ENCODE measurements at regions not wholly inside any gene's neighbourhood (a gene's known extent, or its start where the extent isn't known, plus 50 kb on each side); places are given as distances from the start of the nearest gene placed in this dataset.

GRCh38 chr5:12647613-12648012 is 743.4 kb upstream of the CTNND2 start:
- H3K27ac ChIP-seq (ENCODE audit: insufficient read depth in 1 of 2, low read depth in 1 of 2, low read length in 2 of 2, poor library complexity in 1 of 2, severe bottlenecking in 2 of 2): no peak overlapping the region
- no peak overlapping the region for H3K4me3 ChIP-seq (ENCODE audit: control insufficient read depth in 1 of 7, extremely low read depth in 1 of 7, insufficient read depth in 4 of 7, low read depth in 2 of 7, low read length in 6 of 7)
- H3K27me3 ChIP-seq (replicated peaks in 2 of 5; ENCODE audit: control insufficient read depth in 4 of 5, insufficient read depth in 5 of 5, low read length in 4 of 5): no peaks in the 10 kb centered on the region
- no peaks in the 10 kb centered on the region for H3K9me3 ChIP-seq (ENCODE audit: control extremely low read depth in 1 of 5, control insufficient read depth in 4 of 5, insufficient read depth in 2 of 5, low read depth in 1 of 5, low read length in 4 of 5)
- CTCF ChIA-PET: interaction anchor here (1.0 kb wide), 1 partner anchor 1010 kb away, joined by 3 read pairs; no protein-coding TSS in a partner anchor
- H3K36me3 ChIP-seq (ENCODE audit: control insufficient read depth in 4 of 4, insufficient read depth in 4 of 4, low read length in 3 of 4): no peaks in the 10 kb centered on the region
- no peaks in the 10 kb centered on the region for H3K4me1 ChIP-seq (ENCODE audit: control extremely low read depth in 1 of 4, control insufficient read depth in 4 of 4, insufficient read depth in 4 of 4, low read length in 3 of 4)
- DNase-seq: no peak
- POLR2A ChIA-PET: no interaction called here
- 75% methylated on average over 4 of the region's 4 CpGs for WGBS (ENCODE audit: insufficient coverage)

GRCh38 chr5:12645582-12645981 is 741.3 kb upstream of the CTNND2 start:
- Histone ChIP-seq H3K27me3 (replicated peaks in 2 of 5; ENCODE audit: control insufficient read depth in 4 of 5, insufficient read depth in 5 of 5, low read length in 4 of 5) (no peaks in the 10 kb centered on the region), H3K36me3 (ENCODE audit: control insufficient read depth in 4 of 4, insufficient read depth in 4 of 4, low read length in 3 of 4) (no peaks in the 10 kb centered on the region), H3K4me1 (ENCODE audit: control extremely low read depth in 1 of 4, control insufficient read depth in 4 of 4, insufficient read depth in 4 of 4, low read length in 3 of 4) (no peaks in the 10 kb centered on the region), H3K9me3 (ENCODE audit: control extremely low read depth in 1 of 5, control insufficient read depth in 4 of 5, insufficient read depth in 2 of 5, low read depth in 1 of 5, low read length in 4 of 5) (no peaks in the 10 kb centered on the region), H3K27ac (ENCODE audit: insufficient read depth in 1 of 2, low read depth in 1 of 2, low read length in 2 of 2, poor library complexity in 1 of 2, severe bottlenecking in 2 of 2) (no peak overlapping the region), H3K4me3 (ENCODE audit: control insufficient read depth in 1 of 7, extremely low read depth in 1 of 7, insufficient read depth in 4 of 7, low read depth in 2 of 7, low read length in 6 of 7) (no peak overlapping the region)
- CTCF ChIA-PET: no interaction called here
- DNase-seq: no peak
- POLR2A ChIA-PET: no interaction called here

GRCh38 chr5:12636209-12636608 is 732.0 kb upstream of the CTNND2 start:
- WGBS (ENCODE audit: insufficient coverage): 97% methylated on average over 5 of the region's 5 CpGs
- CTCF ChIA-PET: no interaction called here

GRCh38 chr5:12626556-12626955 is 722.3 kb upstream of the CTNND2 start:
- no peak overlapping the region for H3K4me3 ChIP-seq (ENCODE audit: control insufficient read depth in 1 of 7, extremely low read depth in 1 of 7, insufficient read depth in 4 of 7, low read depth in 2 of 7, low read length in 6 of 7)
- H3K27me3 ChIP-seq (replicated peaks in 2 of 5; ENCODE audit: control insufficient read depth in 4 of 5, insufficient read depth in 5 of 5, low read length in 4 of 5): no peaks in the 10 kb centered on the region
- no peak overlapping the region for H3K27ac ChIP-seq (ENCODE audit: insufficient read depth in 1 of 2, low read depth in 1 of 2, low read length in 2 of 2, poor library complexity in 1 of 2, severe bottlenecking in 2 of 2)
- no peaks in the 10 kb centered on the region for H3K4me1 ChIP-seq (ENCODE audit: control extremely low read depth in 1 of 4, control insufficient read depth in 4 of 4, insufficient read depth in 4 of 4, low read length in 3 of 4)
- 100% methylated on average over 4 of the region's 5 CpGs for WGBS (ENCODE audit: insufficient coverage)
- POLR2A ChIA-PET: no interaction called here
- CTCF ChIA-PET: no interaction called here
- no peaks in the 10 kb centered on the region for H3K36me3 ChIP-seq (ENCODE audit: control insufficient read depth in 4 of 4, insufficient read depth in 4 of 4, low read length in 3 of 4)
- no peak for DNase-seq
- H3K9me3 ChIP-seq (ENCODE audit: control extremely low read depth in 1 of 5, control insufficient read depth in 4 of 5, insufficient read depth in 2 of 5, low read depth in 1 of 5, low read length in 4 of 5): peaks cover 0 to 4% (median 2%) of the 10 kb centered on the region in 5 experiments

More at GRCh38 chr5:12636209-12636608, 732.0 kb upstream of the CTNND2 start:
- H3K27ac ChIP-seq (ENCODE audit: insufficient read depth in 1 of 2, low read depth in 1 of 2, low read length in 2 of 2, poor library complexity in 1 of 2, severe bottlenecking in 2 of 2): no peak overlapping the region
- no peaks in the 10 kb centered on the region for H3K4me1 ChIP-seq (ENCODE audit: control extremely low read depth in 1 of 4, control insufficient read depth in 4 of 4, insufficient read depth in 4 of 4, low read length in 3 of 4)
- POLR2A ChIA-PET: no interaction called here
- H3K9me3 ChIP-seq (ENCODE audit: control extremely low read depth in 1 of 5, control insufficient read depth in 4 of 5, insufficient read depth in 2 of 5, low read depth in 1 of 5, low read length in 4 of 5): no peaks in the 10 kb centered on the region
- no peak for DNase-seq
- H3K4me3 ChIP-seq (ENCODE audit: control insufficient read depth in 1 of 7, extremely low read depth in 1 of 7, insufficient read depth in 4 of 7, low read depth in 2 of 7, low read length in 6 of 7): no peak overlapping the region
- H3K36me3 ChIP-seq (ENCODE audit: control insufficient read depth in 4 of 4, insufficient read depth in 4 of 4, low read length in 3 of 4): no peaks in the 10 kb centered on the region
- no peaks in the 10 kb centered on the region for H3K27me3 ChIP-seq (replicated peaks in 2 of 5; ENCODE audit: control insufficient read depth in 4 of 5, insufficient read depth in 5 of 5, low read length in 4 of 5)

- ChIA-PET POLR2A (no interaction called here), CTCF (no interaction called here)
- 87% methylated on average over 8 of the region's 8 CpGs for WGBS (ENCODE audit: insufficient coverage)
- no peaks in the 10 kb centered on the region for H3K4me1 ChIP-seq (ENCODE audit: control extremely low read depth in 1 of 4, control insufficient read depth in 4 of 4, insufficient read depth in 4 of 4, low read length in 3 of 4)
- no peaks in the 10 kb centered on the region for H3K36me3 ChIP-seq (ENCODE audit: control insufficient read depth in 4 of 4, insufficient read depth in 4 of 4, low read length in 3 of 4)
- H3K9me3 ChIP-seq (ENCODE audit: control extremely low read depth in 1 of 5, control insufficient read depth in 4 of 5, insufficient read depth in 2 of 5, low read depth in 1 of 5, low read length in 4 of 5): peaks cover 0 to 5% (median 2%) of the 10 kb centered on the region in 5 experiments
- H3K27me3 ChIP-seq (replicated peaks in 2 of 5; ENCODE audit: control insufficient read depth in 4 of 5, insufficient read depth in 5 of 5, low read length in 4 of 5): no peaks in the 10 kb centered on the region
- H3K27ac ChIP-seq (ENCODE audit: insufficient read depth in 1 of 2, low read depth in 1 of 2, low read length in 2 of 2, poor library complexity in 1 of 2, severe bottlenecking in 2 of 2): no peak overlapping the region
- no peak for DNase-seq
- no peak overlapping the region for H3K4me3 ChIP-seq (ENCODE audit: control insufficient read depth in 1 of 7, extremely low read depth in 1 of 7, insufficient read depth in 4 of 7, low read depth in 2 of 7, low read length in 6 of 7)
Observed at GRCh38 chr5:12625667-12626263, 721.5 kb upstream of the CTNND2 start.

- no peak overlapping the region for H3K4me3 ChIP-seq (ENCODE audit: control insufficient read depth in 1 of 7, extremely low read depth in 1 of 7, insufficient read depth in 4 of 7, low read depth in 2 of 7, low read length in 6 of 7)
- ChIA-PET POLR2A (no interaction called here), CTCF (no interaction called here)
- H3K27ac ChIP-seq (ENCODE audit: insufficient read depth in 1 of 2, low read depth in 1 of 2, low read length in 2 of 2, poor library complexity in 1 of 2, severe bottlenecking in 2 of 2): no peak overlapping the region
- no peaks in the 10 kb centered on the region for H3K4me1 ChIP-seq (ENCODE audit: control extremely low read depth in 1 of 4, control insufficient read depth in 4 of 4, insufficient read depth in 4 of 4, low read length in 3 of 4)
- WGBS (ENCODE audit: insufficient coverage): 100% methylated on average over 3 of the region's 4 CpGs
- DNase-seq: no peak
- no peaks in the 10 kb centered on the region for H3K36me3 ChIP-seq (ENCODE audit: control insufficient read depth in 4 of 4, insufficient read depth in 4 of 4, low read length in 3 of 4)
- H3K9me3 ChIP-seq (ENCODE audit: control extremely low read depth in 1 of 5, control insufficient read depth in 4 of 5, insufficient read depth in 2 of 5, low read depth in 1 of 5, low read length in 4 of 5): peaks cover 0 to 5% (median 2%) of the 10 kb centered on the region in 5 experiments
- H3K27me3 ChIP-seq (replicated peaks in 2 of 5; ENCODE audit: control insufficient read depth in 4 of 5, insufficient read depth in 5 of 5, low read length in 4 of 5): no peaks in the 10 kb centered on the region
Observed at GRCh38 chr5:12624776-12625560, 720.7 kb upstream of the CTNND2 start.

GRCh38 chr5:12623408-12623807 is 719.2 kb upstream of the CTNND2 start:
- Histone ChIP-seq H3K36me3 (ENCODE audit: control insufficient read depth in 4 of 4, insufficient read depth in 4 of 4, low read length in 3 of 4) (no peaks in the 10 kb centered on the region), H3K27ac (ENCODE audit: insufficient read depth in 1 of 2, low read depth in 1 of 2, low read length in 2 of 2, poor library complexity in 1 of 2, severe bottlenecking in 2 of 2) (no peak overlapping the region), H3K9me3 (ENCODE audit: control extremely low read depth in 1 of 5, control insufficient read depth in 4 of 5, insufficient read depth in 2 of 5, low read depth in 1 of 5, low read length in 4 of 5) (peaks cover 0 to 5% (median 2%) of the 10 kb centered on the region in 5 experiments), H3K4me3 (ENCODE audit: control insufficient read depth in 1 of 7, extremely low read depth in 1 of 7, insufficient read depth in 4 of 7, low read depth in 2 of 7, low read length in 6 of 7) (no peak overlapping the region), H3K4me1 (ENCODE audit: control extremely low read depth in 1 of 4, control insufficient read depth in 4 of 4, insufficient read depth in 4 of 4, low read length in 3 of 4) (no peaks in the 10 kb centered on the region), H3K27me3 (replicated peaks in 2 of 5; ENCODE audit: control insufficient read depth in 4 of 5, insufficient read depth in 5 of 5, low read length in 4 of 5) (no peaks in the 10 kb centered on the region)
- WGBS (ENCODE audit: insufficient coverage): 20% methylated on average over 1 of the region's 1 CpG
- no peak for DNase-seq
- ChIA-PET POLR2A (no interaction called here), CTCF (no interaction called here)

All from common myeloid progenitor, CD34-positive (primary cell).